H9 (cell line): ENCODE measurements at regions not wholly inside any gene's neighbourhood (a gene's known extent, or its start where the extent isn't known, plus 50 kb on each side); places are given as distances from the start of the nearest gene placed in this dataset.

Source experiments
- DNase-seq: peaks from one replicate; pipeline ENCODE4 v3.0.0-alpha.2; 2017
- H2AFZ ChIP-seq: one replicate; pipeline ENCODE4 v1.6.1; 2013; ENCODE audit warnings: mild to moderate bottlenecking, low read length, control low read depth, moderate library complexity
- H2AK5ac ChIP-seq: 2 replicates; pipeline ENCODE4 v1.6.1; 2013; ENCODE audit warnings: low read length, control low read depth, mixed read lengths; ENCODE audit not compliant: insufficient read length
- H2BK120ac ChIP-seq: one replicate; pipeline ENCODE4 v1.6.1; 2013; ENCODE audit warnings: low read depth, mild to moderate bottlenecking, low read length, control low read depth, inconsistent platforms; ENCODE audit not compliant: poor library complexity, severe bottlenecking
- H2BK12ac ChIP-seq: 2 replicates; pipeline ENCODE4 v1.6.1; 2013; ENCODE audit warnings: low read length, control low read depth, mixed read lengths, low read depth; ENCODE audit not compliant: insufficient read length
- H2BK15ac ChIP-seq: 2 replicates; pipeline ENCODE4 v1.6.1; 2013; ENCODE audit warnings: low read depth, low read length, control low read depth
- H2BK20ac ChIP-seq: one replicate; pipeline ENCODE4 v1.6.1; 2013; ENCODE audit warnings: low read depth, mild to moderate bottlenecking, low read length, control low read depth, inconsistent platforms; ENCODE audit not compliant: poor library complexity, severe bottlenecking
- H2BK5ac ChIP-seq: 2 replicates; pipeline ENCODE4 v1.6.1; 2013; ENCODE audit warnings: low read length, control low read depth, mixed read lengths; ENCODE audit not compliant: insufficient read length
- H3K14ac ChIP-seq: 2 replicates; pipeline ENCODE4 v1.6.1; 2013; ENCODE audit warnings: low read length, control low read depth; ENCODE audit not compliant: insufficient read depth
- H3K18ac ChIP-seq: 2 replicates; pipeline ENCODE4 v1.6.1; 2013; ENCODE audit warnings: low read depth, mild to moderate bottlenecking, mixed read lengths, low read length, control low read depth; ENCODE audit not compliant: insufficient read length
- H3K23ac ChIP-seq: 2 replicates; pipeline ENCODE4 v1.6.1; 2013; ENCODE audit warnings: low read length, control low read depth, mixed read lengths, low read depth; ENCODE audit not compliant: insufficient read length
- H3K23me2 ChIP-seq: 2 replicates; pipeline ENCODE4 v1.6.1; 2013; ENCODE audit warnings: low read depth, mild to moderate bottlenecking, mixed read lengths, low read length, control low read depth; ENCODE audit not compliant: insufficient read length, poor library complexity, severe bottlenecking
- H3K27ac ChIP-seq: 2 replicates; pipeline ENCODE4 v1.5.1; 2013; ENCODE audit warnings: low read length, control low read depth, mixed read lengths, low read depth; ENCODE audit not compliant: insufficient read length
- H3K27me3 ChIP-seq: 2 replicates; pipeline ENCODE4 v1.6.1; 2013; ENCODE audit warnings: low read length, control low read depth, inconsistent platforms; ENCODE audit not compliant: insufficient read depth
- H3K4ac ChIP-seq: 2 replicates; pipeline ENCODE4 v1.6.1; 2013; ENCODE audit warnings: low read depth, mild to moderate bottlenecking, control low read depth, inconsistent platforms, low read length, moderate library complexity
- H3K4me1 ChIP-seq: 2 replicates; pipeline ENCODE4 v1.6.1; 2013; ENCODE audit warnings: low read length, control low read depth, inconsistent platforms; ENCODE audit not compliant: insufficient read depth
- H3K4me2 ChIP-seq: 2 replicates; pipeline ENCODE4 v1.6.1; 2013; ENCODE audit warnings: low read length, control low read depth, mixed read lengths; ENCODE audit not compliant: insufficient read length, insufficient read depth
- H3K56ac ChIP-seq: 2 replicates; pipeline ENCODE4 v1.6.1; 2013; ENCODE audit warnings: low read depth, mild to moderate bottlenecking, mixed read lengths, low read length, control low read depth; ENCODE audit not compliant: insufficient read length
- H3K79me1 ChIP-seq: 2 replicates; pipeline ENCODE4 v1.6.1; 2013; ENCODE audit warnings: low read depth, mild to moderate bottlenecking, moderate library complexity, low read length, control low read depth, inconsistent platforms; ENCODE audit not compliant: insufficient read depth, poor library complexity, severe bottlenecking
- H3K79me2 ChIP-seq: 2 replicates; pipeline ENCODE4 v1.6.1; 2013; ENCODE audit warnings: low read length, control low read depth, inconsistent platforms; ENCODE audit not compliant: insufficient read depth
- H3K9ac ChIP-seq: 2 replicates; pipeline ENCODE4 v1.6.1; 2013; ENCODE audit warnings: low read length, control low read depth, mixed read lengths; ENCODE audit not compliant: insufficient read length; ENCODE audit errors: extremely low read depth
- H3K9me3 ChIP-seq: one replicate; pipeline ENCODE4 v1.6.1; 2013; ENCODE audit warnings: low read depth, low read length, inconsistent platforms; ENCODE audit not compliant: control insufficient read depth
- H3T11ph ChIP-seq: one replicate; pipeline ENCODE4 v1.6.1; 2013; ENCODE audit warnings: mild to moderate bottlenecking, low read length, control low read depth, inconsistent platforms
- H4K20me1 ChIP-seq: one replicate; pipeline ENCODE4 v1.6.1; 2013; ENCODE audit not compliant: control insufficient read depth, insufficient read length, insufficient read depth
- H4K5ac ChIP-seq: 2 replicates; pipeline ENCODE4 v1.6.1; 2013; ENCODE audit warnings: low read depth, mild to moderate bottlenecking, mixed read lengths, low read length, control low read depth; ENCODE audit not compliant: insufficient read length
- H4K8ac ChIP-seq: replicated peaks from 2 replicates; pipeline ENCODE4 v1.6.1; 2013; ENCODE audit warnings: low read length, control low read depth, mixed read lengths, low read depth; ENCODE audit not compliant: insufficient read length
- H4K91ac ChIP-seq: 2 replicates; pipeline ENCODE4 v1.6.1; 2013; ENCODE audit warnings: low read depth, mild to moderate bottlenecking, moderate library complexity, mixed read lengths, low read length, control low read depth; ENCODE audit not compliant: insufficient read length
- H3K27ac Mint-ChIP-seq, 3 experiments: 2 replicates in 2 of 3; 3 replicates in 1 of 3; pipeline ENCODE4 v1.8.0; 2020 to 2021; ENCODE audit warnings: mixed read lengths in 3 of 3, mild to moderate bottlenecking in 1 of 3, moderate library complexity in 1 of 3
- H3K27me3 Mint-ChIP-seq: 2 replicates; pipeline ENCODE4 v1.8.0; 2021; ENCODE audit warnings: low read depth, mild to moderate bottlenecking, moderate library complexity, mixed read lengths
- H3K36me3 Mint-ChIP-seq, 3 experiments: 2 replicates in 2 of 3; 3 replicates in 1 of 3; pipeline ENCODE4 v1.8.0; 2020 to 2021; ENCODE audit warnings: low read depth in 3 of 3, mixed read lengths in 3 of 3; ENCODE audit not compliant: insufficient read depth in 1 of 3
- H3K4me1 Mint-ChIP-seq, 2 experiments: 2 replicates each; pipeline ENCODE4 v1.8.0; 2020; ENCODE audit warnings: mixed read lengths in 2 of 2
- H3K4me3 Mint-ChIP-seq, 2 experiments: 2 replicates in 1 of 2; 3 replicates in 1 of 2; pipeline ENCODE4 v1.8.0; 2020 to 2021; ENCODE audit warnings: mild to moderate bottlenecking in 2 of 2, mixed read lengths in 2 of 2, moderate library complexity in 1 of 2
- H3K9me3 Mint-ChIP-seq, 2 experiments: 2 replicates in 1 of 2; 3 replicates in 1 of 2; pipeline ENCODE4 v1.8.0; 2020; ENCODE audit warnings: mild to moderate bottlenecking in 2 of 2, mixed read lengths in 2 of 2, moderate library complexity in 1 of 2
- CTCF ChIP-seq: fragments of 200-600 bp; sonication (generic); conservative IDR thresholded peaks from 3 replicates; pipeline ENCODE4 v1.8.0; 2021; ENCODE audit warnings: antibody characterized with exemption, mild to moderate bottlenecking
- WGBS: extraction: QIAGEN DNeasy Blood & Tissue Kit; methylation state at CpG from one replicate; pipeline ENCODE4 v1.1.7; 2013; ENCODE audit warnings: missing lambda C conversion rate, low lambda C conversion rate, mixed read lengths; ENCODE audit not compliant: insufficient read length; ENCODE audit errors: extremely low coverage; 5-methylcytosine and 5-hydroxymethylcytosine counted together

- no peak overlapping the region for H3K27ac Mint-ChIP-seq
- Histone ChIP-seq H4K8ac (no peak overlapping the region), H3K23ac (no peak overlapping the region), H3K4ac (no peak overlapping the region), H3K14ac (no peak overlapping the region), H3K23me2 (no peaks in the 10 kb centered on the region), H2BK120ac (no peak overlapping the region), H3K56ac (no peak overlapping the region), H3K4me1 (no peaks in the 10 kb centered on the region), H2AFZ (no peak overlapping the region), H4K5ac (no peak overlapping the region), H3K4me2 (no peak overlapping the region), H3K27ac (no peak overlapping the region), H2BK20ac (no peak overlapping the region), H4K20me1 (no peaks in the 10 kb centered on the region), H3T11ph (no peak overlapping the region), H3K27me3 (no peaks in the 10 kb centered on the region), H3K18ac (no peak overlapping the region), H2BK15ac (no peak overlapping the region), H2BK12ac (no peak overlapping the region), H3K9me3 (no peaks in the 10 kb centered on the region), H4K91ac (no peak overlapping the region), H2BK5ac (no peak overlapping the region), H3K79me1 (no peaks in the 10 kb centered on the region), H2AK5ac (no peak overlapping the region), H3K9ac (no peak overlapping the region), H3K79me2 (no peaks in the 10 kb centered on the region; the same call in 1 of the 2 replicates)
- H3K4me1 Mint-ChIP-seq = no peaks in the 10 kb centered on the region; a peak in 1 of 4 replicates
- H3K4me3 Mint-ChIP-seq = no peak overlapping the region
- H3K9me3 Mint-ChIP-seq = no peaks in the 10 kb centered on the region; a peak in 1 of 5 replicates
- WGBS = no CpG with 5 or more reads among the region's 2 CpGs
- no peaks in the 10 kb centered on the region; a peak in 1 of 7 replicates for H3K36me3 Mint-ChIP-seq
- no peak for TF ChIP-seq CTCF
- no peaks in the 10 kb centered on the region for H3K27me3 Mint-ChIP-seq
- no peak for DNase-seq
Observed at GRCh38 chr18:6672821-6673308, 56.7 kb upstream of the ARHGAP28 start.
